ENCODE measurements at regions not wholly inside any gene's neighbourhood (a gene's known extent, or its start where the extent isn't known, plus 50 kb on each side); places are given as distances from the start of the nearest gene placed in this dataset.

GRCh38 chr10:31136930-31137885, 105.5 kb upstream of the ZNF438 start:
- Histone ChIP-seq H3K36me3 (no peaks in the 10 kb centered on the region), H3K27me3 (no peaks in the 10 kb centered on the region), H3K4me3 (no peak overlapping the region), H3K27ac (peak overlapping the region in 5 of 12 donors; percentile 2 to 39 (median 35)), H3K4me1 (peaks cover 0 to 36% (median 18%) of the 10 kb centered on the region in 12 donors), H3K9me3 (no peaks in the 10 kb centered on the region)
- TF ChIP-seq POLR2A (IDR thresholded peaks at IDR 0.05) = no peak
- no peak for TF ChIP-seq CTCF (IDR thresholded peaks at IDR 0.05)
- intact Hi-C loops (cut with DNase I) = loop anchor here in 2 of 10 donors (10.0 kb wide), 2 partner anchors 102 to 352 kb away; partner anchors contain the start of gene ZNF438 (in 1 of the 2)
- no peak for ATAC-seq
- WGBS, 4 donors = 67 to 76% (median 72%) methylated on average over 9 of the region's 9 CpGs
- no peak for DNase-seq

- no peak overlapping the region for H3K4me3 ChIP-seq
- H3K27me3 ChIP-seq = no peaks in the 10 kb centered on the region
- intact Hi-C loops (cut with DNase I) = loop anchor here in 2 of 10 donors (10.0 kb wide), 2 partner anchors 103 to 353 kb away; partner anchors contain the start of gene ZNF438 (in 1 of the 2)
- no peaks in the 10 kb centered on the region for H3K9me3 ChIP-seq
- DNase-seq (no peak), ATAC-seq (no peak)
- TF ChIP-seq POLR2A (IDR thresholded peaks at IDR 0.05) = no peak
- no peak for TF ChIP-seq CTCF (IDR thresholded peaks at IDR 0.05)
- no peaks in the 10 kb centered on the region for H3K36me3 ChIP-seq
- H3K27ac ChIP-seq = no peak overlapping the region
- WGBS, 4 donors = 45 to 55% (median 52%) methylated on average over 3 of the region's 3 CpGs
- H3K4me1 ChIP-seq = peaks cover 0 to 34% (median 18%) of the 10 kb centered on the region in 12 donors
These were observed 106.4 kb upstream of the ZNF438 start for GRCh38 chr10:31138026-31138553.

- WGBS, 4 donors = 78 to 91% (median 90%) methylated on average over 6 of the region's 6 CpGs
- H3K36me3 ChIP-seq = no peaks in the 10 kb centered on the region
- intact Hi-C loops (cut with DNase I) = loop anchor here in 2 of 10 donors (10.0 kb wide), 2 partner anchors 105 to 355 kb away; partner anchors contain the start of gene ZNF438 (in 1 of the 2)
These were observed 107.8 kb upstream of the ZNF438 start for GRCh38 chr10:31139497-31139896.

More at GRCh38 chr10:31139497-31139896, 107.8 kb upstream of the ZNF438 start:
- no peak for DNase-seq
- no peak overlapping the region for H3K4me3 ChIP-seq
- peaks cover 0 to 20% (median 8%) of the 10 kb centered on the region in 12 donors for H3K4me1 ChIP-seq
- TF ChIP-seq CTCF (IDR thresholded peaks at IDR 0.05) (no peak), POLR2A (IDR thresholded peaks at IDR 0.05) (no peak)
- H3K27me3 ChIP-seq = no peaks in the 10 kb centered on the region
- H3K9me3 ChIP-seq = no peaks in the 10 kb centered on the region
- ATAC-seq = no peak
- no peak overlapping the region for H3K27ac ChIP-seq

Data from heart left ventricle (tissue), 16 donors.